ENCODE measurements at regions not wholly inside any gene's neighbourhood (a gene's known extent, or its start where the extent isn't known, plus 50 kb on each side); places are given as distances from the start of the nearest gene placed in this dataset.

DNA sequence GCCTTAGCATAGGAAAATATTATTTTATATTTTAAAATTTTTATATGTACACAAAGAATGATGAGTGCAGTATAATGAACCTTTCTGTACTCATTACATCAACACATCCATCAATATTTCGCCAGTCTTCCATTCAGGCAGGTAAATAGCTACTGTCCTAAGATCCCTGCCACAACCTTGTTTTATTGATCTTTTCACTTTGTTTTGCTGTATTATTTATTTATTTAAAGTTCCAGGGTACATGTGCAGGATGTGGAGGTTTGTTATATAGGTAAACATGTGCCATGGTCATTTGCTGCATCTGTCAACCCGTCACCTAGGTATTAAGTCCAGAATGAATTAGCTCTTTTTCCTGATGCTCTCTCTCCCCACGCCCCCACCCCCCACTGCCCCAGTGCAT, 64.6 kb downstream of the INHBB start:
- no peak overlapping the region for H3K4me3 ChIP-seq (ENCODE audit: low read length)
- no peaks in the 10 kb centered on the region for H3K36me3 Mint-ChIP-seq (ENCODE audit: low read depth)
- H3K27me3 ChIP-seq (ENCODE audit: control insufficient read depth in 1 of 2, insufficient read depth in 2 of 2, low read length in 2 of 2): no peaks in the 10 kb centered on the region
- H3K27me3 Mint-ChIP-seq: peaks cover 17% of the 10 kb centered on the region
- H3K9me3 Mint-ChIP-seq: peaks cover 15% of the 10 kb centered on the region
- no peaks in the 10 kb centered on the region for H3K4me1 Mint-ChIP-seq (ENCODE audit: low read depth)
- H3K27ac ChIP-seq (ENCODE audit: low read depth in 1 of 2, low read length in 2 of 2): no peak overlapping the region
- no peak for ATAC-seq (ENCODE audit: poor library complexity)
- POLR2A ChIA-PET: no interaction called here
- TF ChIP-seq CTCF (IDR thresholded peaks at IDR 0.05): no peak
- no peak for DNase-seq
- no peaks in the 10 kb centered on the region for H3K36me3 ChIP-seq (ENCODE audit: insufficient read depth, low read length)
- intact Hi-C loops (cut with DNase I, micrococcal nuclease): no loop called here
- H3K9me3 ChIP-seq (ENCODE audit: control insufficient read depth in 1 of 2, insufficient read depth in 1 of 2, low read length in 2 of 2): peaks cover 0 to 18% of the 10 kb centered on the region in 2 experiments
- CTCF ChIA-PET: no interaction called here
- no peak overlapping the region for H3K27ac Mint-ChIP-seq
- no peaks in the 10 kb centered on the region for H3K4me1 ChIP-seq (ENCODE audit: insufficient read depth, low read length)
- no peak overlapping the region for H3K4me3 Mint-ChIP-seq

DNA sequence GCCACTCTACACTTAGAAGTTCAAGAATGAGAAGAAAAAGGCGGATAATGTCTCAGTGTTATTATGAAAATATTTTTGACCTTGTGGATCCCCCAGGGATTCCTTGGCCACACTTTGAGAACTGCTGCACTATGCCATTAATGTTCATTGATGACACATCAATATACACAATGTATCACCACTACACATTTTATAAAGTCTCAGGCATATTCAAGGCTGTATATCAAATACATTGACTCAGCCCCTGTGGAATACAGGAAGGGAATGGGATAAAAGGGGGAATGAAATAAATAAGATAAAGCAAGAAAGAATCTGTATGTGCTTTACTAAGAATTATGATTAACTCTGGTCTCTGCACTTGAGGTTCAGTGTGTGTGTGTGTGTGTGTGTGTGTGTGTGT, 69.1 kb downstream of the INHBB start:
- Mint-ChIP-seq H3K27me3 (peaks cover 30% of the 10 kb centered on the region), H3K4me1 (ENCODE audit: low read depth) (no peaks in the 10 kb centered on the region), H3K4me3 (no peak overlapping the region), H3K27ac (no peak overlapping the region), H3K9me3 (peaks cover 9% of the 10 kb centered on the region), H3K36me3 (ENCODE audit: low read depth) (no peaks in the 10 kb centered on the region)
- intact Hi-C loops (cut with DNase I, micrococcal nuclease): no loop called here
- POLR2A ChIA-PET: no interaction called here
- H3K4me1 ChIP-seq (ENCODE audit: insufficient read depth, low read length): no peaks in the 10 kb centered on the region
- no peak overlapping the region for H3K4me3 ChIP-seq (ENCODE audit: low read length)
- no peaks in the 10 kb centered on the region for H3K36me3 ChIP-seq (ENCODE audit: insufficient read depth, low read length)
- CTCF ChIA-PET: interaction anchor here (0.6 kb wide), 1 partner anchor 11 kb away, joined by 3 read pairs; no protein-coding TSS in a partner anchor
- H3K27ac ChIP-seq (ENCODE audit: low read depth in 1 of 2, low read length in 2 of 2): no peak overlapping the region
- H3K27me3 ChIP-seq (ENCODE audit: control insufficient read depth in 1 of 2, insufficient read depth in 2 of 2, low read length in 2 of 2): peaks cover 0 to 2% of the 10 kb centered on the region in 2 experiments
- DNase-seq (no peak), ATAC-seq (ENCODE audit: poor library complexity) (no peak)
- TF ChIP-seq CTCF (IDR thresholded peaks at IDR 0.05): no peak
- no peaks in the 10 kb centered on the region for H3K9me3 ChIP-seq (ENCODE audit: control insufficient read depth in 1 of 2, insufficient read depth in 1 of 2, low read length in 2 of 2)

GRCh38 chr2:120415728-120416509, 70.0 kb downstream of the INHBB start:
- Histone ChIP-seq H3K4me1 (ENCODE audit: insufficient read depth, low read length) (no peaks in the 10 kb centered on the region), H3K9me3 (ENCODE audit: control insufficient read depth in 1 of 2, insufficient read depth in 1 of 2, low read length in 2 of 2) (no peaks in the 10 kb centered on the region), H3K27me3 (ENCODE audit: control insufficient read depth in 1 of 2, insufficient read depth in 2 of 2, low read length in 2 of 2) (peaks cover 0 to 2% of the 10 kb centered on the region in 2 experiments), H3K36me3 (ENCODE audit: insufficient read depth, low read length) (no peaks in the 10 kb centered on the region), H3K27ac (ENCODE audit: low read depth in 1 of 2, low read length in 2 of 2) (no peak overlapping the region), H3K4me3 (ENCODE audit: low read length) (no peak overlapping the region)
- Mint-ChIP-seq H3K36me3 (ENCODE audit: low read depth) (no peaks in the 10 kb centered on the region), H3K4me3 (no peak overlapping the region), H3K9me3 (peaks cover 3% of the 10 kb centered on the region), H3K27ac (no peak overlapping the region), H3K4me1 (ENCODE audit: low read depth) (no peaks in the 10 kb centered on the region), H3K27me3 (peaks cover 36% of the 10 kb centered on the region)
- DNase-seq (no peak), ATAC-seq (ENCODE audit: poor library complexity) (no peak)
- ChIA-PET POLR2A (no interaction called here), CTCF (no interaction called here)
- intact Hi-C loops (cut with DNase I, micrococcal nuclease): no loop called here
- no peak for TF ChIP-seq CTCF (IDR thresholded peaks at IDR 0.05)
